H9 (cell line): ENCODE measurements at regions not wholly inside any gene's neighbourhood (a gene's known extent, or its start where the extent isn't known, plus 50 kb on each side); places are given as distances from the start of the nearest gene placed in this dataset.

ENCODE experiments used
- DNase-seq: peaks from one replicate; pipeline ENCODE4 v3.0.0-alpha.2; 2017
- H2AFZ ChIP-seq: one replicate; pipeline ENCODE4 v1.6.1; 2013; ENCODE audit warnings: mild to moderate bottlenecking, low read length, control low read depth, moderate library complexity
- H2AK5ac ChIP-seq: 2 replicates; pipeline ENCODE4 v1.6.1; 2013; ENCODE audit warnings: low read length, control low read depth, mixed read lengths; ENCODE audit not compliant: insufficient read length
- H2BK120ac ChIP-seq: one replicate; pipeline ENCODE4 v1.6.1; 2013; ENCODE audit warnings: low read depth, mild to moderate bottlenecking, low read length, control low read depth, inconsistent platforms; ENCODE audit not compliant: poor library complexity, severe bottlenecking
- H2BK12ac ChIP-seq: 2 replicates; pipeline ENCODE4 v1.6.1; 2013; ENCODE audit warnings: low read length, control low read depth, mixed read lengths, low read depth; ENCODE audit not compliant: insufficient read length
- H2BK15ac ChIP-seq: 2 replicates; pipeline ENCODE4 v1.6.1; 2013; ENCODE audit warnings: low read depth, low read length, control low read depth
- H2BK20ac ChIP-seq: one replicate; pipeline ENCODE4 v1.6.1; 2013; ENCODE audit warnings: low read depth, mild to moderate bottlenecking, low read length, control low read depth, inconsistent platforms; ENCODE audit not compliant: poor library complexity, severe bottlenecking
- H2BK5ac ChIP-seq: 2 replicates; pipeline ENCODE4 v1.6.1; 2013; ENCODE audit warnings: low read length, control low read depth, mixed read lengths; ENCODE audit not compliant: insufficient read length
- H3K14ac ChIP-seq: 2 replicates; pipeline ENCODE4 v1.6.1; 2013; ENCODE audit warnings: low read length, control low read depth; ENCODE audit not compliant: insufficient read depth
- H3K18ac ChIP-seq: 2 replicates; pipeline ENCODE4 v1.6.1; 2013; ENCODE audit warnings: low read depth, mild to moderate bottlenecking, mixed read lengths, low read length, control low read depth; ENCODE audit not compliant: insufficient read length
- H3K23ac ChIP-seq: 2 replicates; pipeline ENCODE4 v1.6.1; 2013; ENCODE audit warnings: low read length, control low read depth, mixed read lengths, low read depth; ENCODE audit not compliant: insufficient read length
- H3K23me2 ChIP-seq: 2 replicates; pipeline ENCODE4 v1.6.1; 2013; ENCODE audit warnings: low read depth, mild to moderate bottlenecking, mixed read lengths, low read length, control low read depth; ENCODE audit not compliant: insufficient read length, poor library complexity, severe bottlenecking
- H3K27ac ChIP-seq: 2 replicates; pipeline ENCODE4 v1.5.1; 2013; ENCODE audit warnings: low read length, control low read depth, mixed read lengths, low read depth; ENCODE audit not compliant: insufficient read length
- H3K27me3 ChIP-seq: 2 replicates; pipeline ENCODE4 v1.6.1; 2013; ENCODE audit warnings: low read length, control low read depth, inconsistent platforms; ENCODE audit not compliant: insufficient read depth
- H3K4ac ChIP-seq: 2 replicates; pipeline ENCODE4 v1.6.1; 2013; ENCODE audit warnings: low read depth, mild to moderate bottlenecking, control low read depth, inconsistent platforms, low read length, moderate library complexity
- H3K4me1 ChIP-seq: 2 replicates; pipeline ENCODE4 v1.6.1; 2013; ENCODE audit warnings: low read length, control low read depth, inconsistent platforms; ENCODE audit not compliant: insufficient read depth
- H3K4me2 ChIP-seq: 2 replicates; pipeline ENCODE4 v1.6.1; 2013; ENCODE audit warnings: low read length, control low read depth, mixed read lengths; ENCODE audit not compliant: insufficient read length, insufficient read depth
- H3K56ac ChIP-seq: 2 replicates; pipeline ENCODE4 v1.6.1; 2013; ENCODE audit warnings: low read depth, mild to moderate bottlenecking, mixed read lengths, low read length, control low read depth; ENCODE audit not compliant: insufficient read length
- H3K79me1 ChIP-seq: 2 replicates; pipeline ENCODE4 v1.6.1; 2013; ENCODE audit warnings: low read depth, mild to moderate bottlenecking, moderate library complexity, low read length, control low read depth, inconsistent platforms; ENCODE audit not compliant: insufficient read depth, poor library complexity, severe bottlenecking
- H3K79me2 ChIP-seq: 2 replicates; pipeline ENCODE4 v1.6.1; 2013; ENCODE audit warnings: low read length, control low read depth, inconsistent platforms; ENCODE audit not compliant: insufficient read depth
- H3K9ac ChIP-seq: 2 replicates; pipeline ENCODE4 v1.6.1; 2013; ENCODE audit warnings: low read length, control low read depth, mixed read lengths; ENCODE audit not compliant: insufficient read length; ENCODE audit errors: extremely low read depth
- H3K9me3 ChIP-seq: one replicate; pipeline ENCODE4 v1.6.1; 2013; ENCODE audit warnings: low read depth, low read length, inconsistent platforms; ENCODE audit not compliant: control insufficient read depth
- H3T11ph ChIP-seq: one replicate; pipeline ENCODE4 v1.6.1; 2013; ENCODE audit warnings: mild to moderate bottlenecking, low read length, control low read depth, inconsistent platforms
- H4K20me1 ChIP-seq: one replicate; pipeline ENCODE4 v1.6.1; 2013; ENCODE audit not compliant: control insufficient read depth, insufficient read length, insufficient read depth
- H4K5ac ChIP-seq: 2 replicates; pipeline ENCODE4 v1.6.1; 2013; ENCODE audit warnings: low read depth, mild to moderate bottlenecking, mixed read lengths, low read length, control low read depth; ENCODE audit not compliant: insufficient read length
- H4K8ac ChIP-seq: replicated peaks from 2 replicates; pipeline ENCODE4 v1.6.1; 2013; ENCODE audit warnings: low read length, control low read depth, mixed read lengths, low read depth; ENCODE audit not compliant: insufficient read length
- H4K91ac ChIP-seq: 2 replicates; pipeline ENCODE4 v1.6.1; 2013; ENCODE audit warnings: low read depth, mild to moderate bottlenecking, moderate library complexity, mixed read lengths, low read length, control low read depth; ENCODE audit not compliant: insufficient read length
- H3K27ac Mint-ChIP-seq, 3 experiments: 2 replicates in 2 of 3; 3 replicates in 1 of 3; pipeline ENCODE4 v1.8.0; 2020 to 2021; ENCODE audit warnings: mixed read lengths in 3 of 3, mild to moderate bottlenecking in 1 of 3, moderate library complexity in 1 of 3
- H3K27me3 Mint-ChIP-seq: 2 replicates; pipeline ENCODE4 v1.8.0; 2021; ENCODE audit warnings: low read depth, mild to moderate bottlenecking, moderate library complexity, mixed read lengths
- H3K36me3 Mint-ChIP-seq, 3 experiments: 2 replicates in 2 of 3; 3 replicates in 1 of 3; pipeline ENCODE4 v1.8.0; 2020 to 2021; ENCODE audit warnings: low read depth in 3 of 3, mixed read lengths in 3 of 3; ENCODE audit not compliant: insufficient read depth in 1 of 3
- H3K4me1 Mint-ChIP-seq, 2 experiments: 2 replicates each; pipeline ENCODE4 v1.8.0; 2020; ENCODE audit warnings: mixed read lengths in 2 of 2
- H3K4me3 Mint-ChIP-seq, 2 experiments: 2 replicates in 1 of 2; 3 replicates in 1 of 2; pipeline ENCODE4 v1.8.0; 2020 to 2021; ENCODE audit warnings: mild to moderate bottlenecking in 2 of 2, mixed read lengths in 2 of 2, moderate library complexity in 1 of 2
- H3K9me3 Mint-ChIP-seq, 2 experiments: 2 replicates in 1 of 2; 3 replicates in 1 of 2; pipeline ENCODE4 v1.8.0; 2020; ENCODE audit warnings: mild to moderate bottlenecking in 2 of 2, mixed read lengths in 2 of 2, moderate library complexity in 1 of 2
- CTCF ChIP-seq: fragments of 200-600 bp; sonication (generic); conservative IDR thresholded peaks from 3 replicates; pipeline ENCODE4 v1.8.0; 2021; ENCODE audit warnings: antibody characterized with exemption, mild to moderate bottlenecking
- WGBS: extraction: QIAGEN DNeasy Blood & Tissue Kit; methylation state at CpG from one replicate; pipeline ENCODE4 v1.1.7; 2013; ENCODE audit warnings: missing lambda C conversion rate, low lambda C conversion rate, mixed read lengths; ENCODE audit not compliant: insufficient read length; ENCODE audit errors: extremely low coverage; 5-methylcytosine and 5-hydroxymethylcytosine counted together

GRCh38 chr2:240295256-240296103 is 140.0 kb upstream of the GPC1 start:
- no peak overlapping the region for H2BK5ac ChIP-seq
- H3K79me2 ChIP-seq, result no peaks in the 10 kb centered on the region
- H3K4me2 ChIP-seq, result no peak overlapping the region
- no peak overlapping the region for H2AFZ ChIP-seq
- no peak overlapping the region for H2BK120ac ChIP-seq
- H3K27me3 Mint-ChIP-seq, result peaks cover 2% of the 10 kb centered on the region
- no peak overlapping the region for H3K4ac ChIP-seq
- H3K27ac ChIP-seq, result no peak overlapping the region
- H3K9me3 Mint-ChIP-seq, result no peaks in the 10 kb centered on the region
- DNase-seq, result no peak
- no peak overlapping the region for H4K91ac ChIP-seq
- H2BK20ac ChIP-seq, result no peak overlapping the region
- H3K4me1 Mint-ChIP-seq, result peaks cover 32 to 56% of the 10 kb centered on the region in 2 experiments
- H3K4me1 ChIP-seq, result no peaks in the 10 kb centered on the region; the same call in 1 of the 2 replicates
- H3K14ac ChIP-seq, result no peak overlapping the region
- H2BK15ac ChIP-seq, result no peak overlapping the region
- no peak overlapping the region; a peak in 1 of 5 replicates for H3K4me3 Mint-ChIP-seq
- no peak overlapping the region for H3K23ac ChIP-seq
- H4K20me1 ChIP-seq, result no peaks in the 10 kb centered on the region
- H3K23me2 ChIP-seq, result no peaks in the 10 kb centered on the region
- H3K18ac ChIP-seq, result no peak overlapping the region
- no peaks in the 10 kb centered on the region for H3K79me1 ChIP-seq
- no peak overlapping the region for H3K56ac ChIP-seq
- no peak overlapping the region; a peak in 1 of 7 replicates for H3K27ac Mint-ChIP-seq
- H3K36me3 Mint-ChIP-seq, result no peaks in the 10 kb centered on the region; a peak in 1 of 7 replicates
- no peaks in the 10 kb centered on the region for H3K27me3 ChIP-seq
- no peak overlapping the region for H4K5ac ChIP-seq
- no peak for TF ChIP-seq CTCF
- H4K8ac ChIP-seq, result no peak overlapping the region
- no peaks in the 10 kb centered on the region for H3K9me3 ChIP-seq
- no peak overlapping the region for H2AK5ac ChIP-seq
- H2BK12ac ChIP-seq, result no peak overlapping the region
- H3K9ac ChIP-seq, result no peak overlapping the region
- no CpG with 5 or more reads among the region's 24 CpGs for WGBS
- H3T11ph ChIP-seq, result no peak overlapping the region
